ENCODE measurements at regions not wholly inside any gene's neighbourhood (a gene's known extent, or its start where the extent isn't known, plus 50 kb on each side); places are given as distances from the start of the nearest gene placed in this dataset.

GRCh38 chr6:3561725-3562124 lies 104.9 kb upstream of the SLC22A23 start (continued):
- TF ChIP-seq MLX (CRISPR knock-in tag; IDR thresholded peaks at IDR 0.05) (no peak), NFYB (CRISPR knock-in tag; conservative IDR thresholded peaks at IDR 0.05; ENCODE audit: low read depth) (no peak), FOXP1 (CRISPR knock-in tag; IDR thresholded peaks at IDR 0.05; ENCODE audit: borderline replicate concordance) (no peak), TEAD1 (CRISPR knock-in tag; IDR thresholded peaks at IDR 0.05) (no peak), JAZF1 (CRISPR knock-in tag; IDR thresholded peaks at IDR 0.05) (no peak)

DNA sequence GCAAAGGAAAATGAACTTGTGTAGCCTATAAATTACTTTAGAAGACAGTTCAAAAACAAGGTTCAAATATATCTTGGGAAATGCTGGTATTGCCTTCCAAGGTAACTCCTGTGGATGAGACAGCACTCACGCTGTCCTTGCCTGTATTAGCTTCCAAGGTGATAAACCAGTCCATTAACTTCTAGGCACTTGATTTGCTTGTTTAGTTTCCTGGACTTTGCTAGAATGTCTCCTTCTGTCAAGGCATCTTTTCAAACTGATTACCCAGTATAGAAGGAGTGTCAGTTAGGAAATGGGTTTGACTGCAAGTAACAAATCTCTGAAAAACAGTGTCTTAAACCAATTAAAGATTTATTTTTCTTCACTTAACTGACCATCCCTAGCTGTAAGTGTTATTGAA lies 103.4 kb upstream of the SLC22A23 start:
- H3K27ac Mint-ChIP-seq: no peak overlapping the region
- H3K36me3 Mint-ChIP-seq: no peaks in the 10 kb centered on the region
- ChIA-PET POLR2A (no interaction called here), CTCF (no interaction called here)
- peaks cover 4% of the 10 kb centered on the region for H3K27me3 Mint-ChIP-seq (ENCODE audit: low read depth)
- H3K4me3 Mint-ChIP-seq: no peak overlapping the region
- peaks cover 8% of the 10 kb centered on the region for H3K9me3 Mint-ChIP-seq
- no peak for DNase-seq (ENCODE audit: low spot score)
- ATAC-seq: no peak
- H3K4me1 Mint-ChIP-seq: peaks cover 11% of the 10 kb centered on the region
- TF ChIP-seq CREB1 (CRISPR knock-in tag; IDR thresholded peaks at IDR 0.05): no peak
- TF ChIP-seq, protein P1, sequence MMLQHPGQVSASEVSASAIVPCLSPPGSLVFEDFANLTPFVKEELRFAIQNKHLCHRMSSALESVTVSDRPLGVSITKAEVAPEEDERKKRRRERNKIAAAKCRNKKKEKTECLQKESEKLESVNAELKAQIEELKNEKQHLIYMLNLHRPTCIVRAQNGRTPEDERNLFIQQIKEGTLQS (CRISPR knock-in tag; conservative IDR thresholded peaks at IDR 0.05): no peak
- TF ChIP-seq, protein P2, sequence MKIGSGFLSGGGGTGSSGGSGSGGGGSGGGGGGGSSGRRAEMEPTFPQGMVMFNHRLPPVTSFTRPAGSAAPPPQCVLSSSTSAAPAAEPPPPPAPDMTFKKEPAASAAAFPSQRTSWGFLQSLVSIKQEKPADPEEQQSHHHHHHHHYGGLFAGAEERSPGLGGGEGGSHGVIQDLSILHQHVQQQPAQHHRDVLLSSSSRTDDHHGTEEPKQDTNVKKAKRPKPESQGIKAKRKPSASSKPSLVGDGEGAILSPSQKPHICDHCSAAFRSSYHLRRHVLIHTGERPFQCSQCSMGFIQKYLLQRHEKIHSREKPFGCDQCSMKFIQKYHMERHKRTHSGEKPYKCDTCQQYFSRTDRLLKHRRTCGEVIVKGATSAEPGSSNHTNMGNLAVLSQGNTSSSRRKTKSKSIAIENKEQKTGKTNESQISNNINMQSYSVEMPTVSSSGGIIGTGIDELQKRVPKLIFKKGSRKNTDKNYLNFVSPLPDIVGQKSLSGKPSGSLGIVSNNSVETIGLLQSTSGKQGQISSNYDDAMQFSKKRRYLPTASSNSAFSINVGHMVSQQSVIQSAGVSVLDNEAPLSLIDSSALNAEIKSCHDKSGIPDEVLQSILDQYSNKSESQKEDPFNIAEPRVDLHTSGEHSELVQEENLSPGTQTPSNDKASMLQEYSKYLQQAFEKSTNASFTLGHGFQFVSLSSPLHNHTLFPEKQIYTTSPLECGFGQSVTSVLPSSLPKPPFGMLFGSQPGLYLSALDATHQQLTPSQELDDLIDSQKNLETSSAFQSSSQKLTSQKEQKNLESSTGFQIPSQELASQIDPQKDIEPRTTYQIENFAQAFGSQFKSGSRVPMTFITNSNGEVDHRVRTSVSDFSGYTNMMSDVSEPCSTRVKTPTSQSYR (CRISPR knock-in tag; IDR thresholded peaks at IDR 0.05): no peak
- no peak for TF ChIP-seq ZNF396 (CRISPR knock-in tag; IDR thresholded peaks at IDR 0.05; ENCODE audit: borderline replicate concordance)
- no peak for TF ChIP-seq ZNF532 (CRISPR knock-in tag; IDR thresholded peaks at IDR 0.05; ENCODE audit: borderline replicate concordance)
- TF ChIP-seq ZBTB21 (CRISPR knock-in tag; IDR thresholded peaks at IDR 0.05; ENCODE audit: borderline replicate concordance): no peak
- no peak for TF ChIP-seq CREM (CRISPR knock-in tag; IDR thresholded peaks at IDR 0.05)
- TF ChIP-seq, protein P3, sequence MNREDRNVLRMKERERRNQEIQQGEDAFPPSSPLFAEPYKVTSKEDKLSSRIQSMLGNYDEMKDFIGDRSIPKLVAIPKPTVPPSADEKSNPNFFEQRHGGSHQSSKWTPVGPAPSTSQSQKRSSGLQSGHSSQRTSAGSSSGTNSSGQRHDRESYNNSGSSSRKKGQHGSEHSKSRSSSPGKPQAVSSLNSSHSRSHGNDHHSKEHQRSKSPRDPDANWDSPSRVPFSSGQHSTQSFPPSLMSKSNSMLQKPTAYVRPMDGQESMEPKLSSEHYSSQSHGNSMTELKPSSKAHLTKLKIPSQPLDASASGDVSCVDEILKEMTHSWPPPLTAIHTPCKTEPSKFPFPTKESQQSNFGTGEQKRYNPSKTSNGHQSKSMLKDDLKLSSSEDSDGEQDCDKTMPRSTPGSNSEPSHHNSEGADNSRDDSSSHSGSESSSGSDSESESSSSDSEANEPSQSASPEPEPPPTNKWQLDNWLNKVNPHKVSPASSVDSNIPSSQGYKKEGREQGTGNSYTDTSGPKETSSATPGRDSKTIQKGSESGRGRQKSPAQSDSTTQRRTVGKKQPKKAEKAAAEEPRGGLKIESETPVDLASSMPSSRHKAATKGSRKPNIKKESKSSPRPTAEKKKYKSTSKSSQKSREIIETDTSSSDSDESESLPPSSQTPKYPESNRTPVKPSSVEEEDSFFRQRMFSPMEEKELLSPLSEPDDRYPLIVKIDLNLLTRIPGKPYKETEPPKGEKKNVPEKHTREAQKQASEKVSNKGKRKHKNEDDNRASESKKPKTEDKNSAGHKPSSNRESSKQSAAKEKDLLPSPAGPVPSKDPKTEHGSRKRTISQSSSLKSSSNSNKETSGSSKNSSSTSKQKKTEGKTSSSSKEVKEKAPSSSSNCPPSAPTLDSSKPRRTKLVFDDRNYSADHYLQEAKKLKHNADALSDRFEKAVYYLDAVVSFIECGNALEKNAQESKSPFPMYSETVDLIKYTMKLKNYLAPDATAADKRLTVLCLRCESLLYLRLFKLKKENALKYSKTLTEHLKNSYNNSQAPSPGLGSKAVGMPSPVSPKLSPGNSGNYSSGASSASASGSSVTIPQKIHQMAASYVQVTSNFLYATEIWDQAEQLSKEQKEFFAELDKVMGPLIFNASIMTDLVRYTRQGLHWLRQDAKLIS (CRISPR knock-in tag; IDR thresholded peaks at IDR 0.05; ENCODE audit: borderline replicate concordance): no peak
- TF ChIP-seq ZBTB43 (CRISPR knock-in tag; IDR thresholded peaks at IDR 0.05): no peak

Data from WTC11 (cell line).